ENCODE measurements at regions not wholly inside any gene's neighbourhood (a gene's known extent, or its start where the extent isn't known, plus 50 kb on each side); places are given as distances from the start of the nearest gene placed in this dataset.

DNA sequence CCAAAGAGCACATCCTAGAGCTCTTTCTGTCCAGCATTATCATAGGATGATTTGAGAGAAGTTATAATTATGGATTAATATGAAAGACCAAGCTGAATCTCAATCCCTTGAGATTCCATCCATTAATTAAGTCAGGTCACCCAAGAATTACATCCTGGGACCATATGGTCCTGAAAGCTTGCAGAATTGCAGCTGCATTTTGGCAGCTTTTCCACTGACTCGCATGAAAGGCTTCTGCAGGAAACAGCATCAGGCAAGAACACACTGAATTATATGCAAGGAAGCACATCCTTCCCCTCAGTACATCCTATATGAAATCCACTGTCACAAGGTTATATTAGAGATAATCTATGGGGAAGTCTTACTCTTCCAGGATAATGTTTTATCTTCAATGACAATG lies 109.1 kb upstream of the CTNND2 start:
- Histone ChIP-seq H3K4me1 (no peaks in the 10 kb centered on the region), H3K9me3 (replicated peaks) (peaks cover 19% of the 10 kb centered on the region), H3K36me3 (no peaks in the 10 kb centered on the region), H3K27me3 (ENCODE audit: low read depth) (no peaks in the 10 kb centered on the region), H3K27ac (replicated peaks) (no peak overlapping the region), H3K4me3 (no peak overlapping the region)
- TF ChIP-seq CTCF (IDR thresholded peaks at IDR 0.05; ENCODE audit: borderline replicate concordance), result no peak
- DNase-seq, result no peak
- intact Hi-C loops (cut with micrococcal nuclease), result no loop called here

DNA sequence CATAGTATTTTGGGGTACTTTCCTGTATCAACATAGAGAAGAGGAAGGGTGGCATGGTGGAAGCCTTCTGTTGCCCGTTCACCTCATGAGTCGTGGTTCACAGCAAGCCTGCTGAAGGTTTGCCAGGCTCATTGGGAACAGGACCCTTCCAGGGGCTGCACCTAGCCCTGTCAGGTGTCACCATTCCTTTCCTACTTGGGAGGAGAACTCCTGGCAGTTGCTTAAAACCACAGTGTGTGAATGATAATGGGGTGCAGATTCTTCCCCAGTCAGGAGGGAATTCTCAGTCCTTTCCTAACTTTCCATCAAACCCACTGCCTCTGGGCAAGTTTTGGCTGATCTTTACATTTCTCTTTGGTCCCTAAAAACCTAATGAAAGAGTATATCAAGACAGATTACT lies 99.4 kb upstream of the CTNND2 start:
- TF ChIP-seq CTCF (IDR thresholded peaks at IDR 0.05; ENCODE audit: borderline replicate concordance), result no peak
- no peak for DNase-seq
- intact Hi-C loops (cut with micrococcal nuclease), result no loop called here
- H3K4me3 ChIP-seq, result no peak overlapping the region
- H3K27ac ChIP-seq (replicated peaks), result no peak overlapping the region
- no peaks in the 10 kb centered on the region for H3K27me3 ChIP-seq (ENCODE audit: low read depth)
- no peaks in the 10 kb centered on the region for H3K36me3 ChIP-seq
- H3K9me3 ChIP-seq (replicated peaks), result peaks cover 13% of the 10 kb centered on the region
- H3K4me1 ChIP-seq, result no peaks in the 10 kb centered on the region

GRCh38 chr5:11998397-11998796 lies 94.2 kb upstream of the CTNND2 start:
- intact Hi-C loops (cut with micrococcal nuclease), result no loop called here
- no peaks in the 10 kb centered on the region for H3K27me3 ChIP-seq (ENCODE audit: low read depth)
- peaks cover 13% of the 10 kb centered on the region for H3K9me3 ChIP-seq (replicated peaks)
- TF ChIP-seq CTCF (IDR thresholded peaks at IDR 0.05; ENCODE audit: borderline replicate concordance), result no peak
- no peak overlapping the region for H3K4me3 ChIP-seq
- no peak overlapping the region for H3K27ac ChIP-seq (replicated peaks)
- H3K4me1 ChIP-seq, result no peaks in the 10 kb centered on the region
- DNase-seq, result no peak
- no peaks in the 10 kb centered on the region for H3K36me3 ChIP-seq

GRCh38 chr5:11997942-11998341 lies 93.7 kb upstream of the CTNND2 start:
- peaks cover 13% of the 10 kb centered on the region for H3K9me3 ChIP-seq (replicated peaks)

DNA sequence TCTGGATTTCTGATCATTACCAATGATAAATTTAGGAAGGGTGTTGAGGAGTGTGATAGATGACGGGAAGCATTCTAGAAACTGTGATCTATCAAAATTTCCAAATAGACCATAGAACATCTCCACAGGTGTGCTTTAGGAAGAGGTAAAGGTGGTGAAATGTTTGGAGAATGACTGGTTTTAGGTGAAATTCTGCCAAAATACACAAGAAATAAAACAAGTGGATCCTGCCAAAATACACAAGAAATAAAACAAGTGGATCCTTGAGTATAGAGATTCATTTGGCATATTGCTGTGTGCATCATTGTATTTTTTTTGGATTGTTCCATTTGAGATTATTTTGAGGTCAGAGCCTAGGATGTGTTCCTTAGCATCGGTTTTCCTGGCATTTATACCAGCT lies 88.3 kb upstream of the CTNND2 start:
- Histone ChIP-seq H3K9me3 (replicated peaks) (peaks cover 5% of the 10 kb centered on the region), H3K4me1 (no peaks in the 10 kb centered on the region), H3K27me3 (ENCODE audit: low read depth) (no peaks in the 10 kb centered on the region), H3K27ac (replicated peaks) (no peak overlapping the region), H3K4me3 (no peak overlapping the region), H3K36me3 (no peaks in the 10 kb centered on the region)
- intact Hi-C loops (cut with micrococcal nuclease), result no loop called here
- no peak for TF ChIP-seq CTCF (IDR thresholded peaks at IDR 0.05; ENCODE audit: borderline replicate concordance)
- DNase-seq, result no peak

More at GRCh38 chr5:11997942-11998341, 93.7 kb upstream of the CTNND2 start:
- Histone ChIP-seq H3K27ac (replicated peaks) (no peak overlapping the region), H3K36me3 (no peaks in the 10 kb centered on the region), H3K4me1 (no peaks in the 10 kb centered on the region), H3K27me3 (ENCODE audit: low read depth) (no peaks in the 10 kb centered on the region), H3K4me3 (no peak overlapping the region)
- DNase-seq, result no peak
- intact Hi-C loops (cut with micrococcal nuclease), result no loop called here
- no peak for TF ChIP-seq CTCF (IDR thresholded peaks at IDR 0.05; ENCODE audit: borderline replicate concordance)

- H3K9me3 ChIP-seq (replicated peaks), result no peaks in the 10 kb centered on the region
- no peak for DNase-seq
- no peak overlapping the region for H3K27ac ChIP-seq (replicated peaks)
- no peak overlapping the region for H3K4me3 ChIP-seq
- H3K36me3 ChIP-seq, result no peaks in the 10 kb centered on the region
- intact Hi-C loops (cut with micrococcal nuclease), result no loop called here
- TF ChIP-seq CTCF (IDR thresholded peaks at IDR 0.05; ENCODE audit: borderline replicate concordance), result no peak
- no peaks in the 10 kb centered on the region for H3K4me1 ChIP-seq
- H3K27me3 ChIP-seq (ENCODE audit: low read depth), result no peaks in the 10 kb centered on the region
These were observed 81.7 kb upstream of the CTNND2 start for GRCh38 chr5:11985993-11986392.

Measured in left ventricle myocardium inferior (tissue), 1 donor.